NCI-H2107 treated with DMSO at 0.1 percent for 48 hours (cell line): ENCODE measurements at regions not wholly inside any gene's neighbourhood (a gene's known extent, or its start where the extent isn't known, plus 50 kb on each side); places are given as distances from the start of the nearest gene placed in this dataset.

ENCODE experiments used
- DNase-seq: peaks from one replicate; lab custom pipeline; 2025; ENCODE audit not compliant: unreplicated experiment; lab: John Stamatoyannopoulos, UW

DNA sequence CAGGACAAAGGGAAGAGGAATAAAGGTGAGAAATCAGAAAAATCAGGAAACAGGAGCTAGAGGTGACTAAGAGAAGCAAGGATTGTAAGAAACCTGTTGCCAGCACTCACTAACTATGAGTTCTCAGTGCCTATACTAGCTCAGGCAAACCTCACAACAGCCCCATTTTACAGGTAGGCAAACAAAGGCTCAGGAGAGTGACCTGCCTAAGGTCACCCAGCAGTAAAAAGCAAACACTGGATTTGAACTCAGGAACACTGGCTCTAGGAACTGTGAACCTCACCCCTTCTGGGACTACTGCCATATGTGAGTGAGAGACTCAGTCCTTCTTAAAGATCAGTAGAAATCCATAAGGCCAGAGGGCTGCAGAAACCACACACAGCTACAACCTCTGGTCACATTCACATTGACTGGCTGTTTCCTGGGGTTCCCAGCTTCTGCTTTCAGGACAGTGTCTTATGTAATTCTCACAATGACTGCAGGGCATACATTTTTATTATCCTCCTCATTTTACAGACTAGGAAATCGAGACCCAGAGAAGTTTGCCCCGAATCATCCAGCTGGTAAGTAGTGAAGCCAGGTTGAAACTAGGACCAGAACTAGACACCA lies 80.7 kb upstream of the MAFB start:
- no peak for DNase-seq

DNA sequence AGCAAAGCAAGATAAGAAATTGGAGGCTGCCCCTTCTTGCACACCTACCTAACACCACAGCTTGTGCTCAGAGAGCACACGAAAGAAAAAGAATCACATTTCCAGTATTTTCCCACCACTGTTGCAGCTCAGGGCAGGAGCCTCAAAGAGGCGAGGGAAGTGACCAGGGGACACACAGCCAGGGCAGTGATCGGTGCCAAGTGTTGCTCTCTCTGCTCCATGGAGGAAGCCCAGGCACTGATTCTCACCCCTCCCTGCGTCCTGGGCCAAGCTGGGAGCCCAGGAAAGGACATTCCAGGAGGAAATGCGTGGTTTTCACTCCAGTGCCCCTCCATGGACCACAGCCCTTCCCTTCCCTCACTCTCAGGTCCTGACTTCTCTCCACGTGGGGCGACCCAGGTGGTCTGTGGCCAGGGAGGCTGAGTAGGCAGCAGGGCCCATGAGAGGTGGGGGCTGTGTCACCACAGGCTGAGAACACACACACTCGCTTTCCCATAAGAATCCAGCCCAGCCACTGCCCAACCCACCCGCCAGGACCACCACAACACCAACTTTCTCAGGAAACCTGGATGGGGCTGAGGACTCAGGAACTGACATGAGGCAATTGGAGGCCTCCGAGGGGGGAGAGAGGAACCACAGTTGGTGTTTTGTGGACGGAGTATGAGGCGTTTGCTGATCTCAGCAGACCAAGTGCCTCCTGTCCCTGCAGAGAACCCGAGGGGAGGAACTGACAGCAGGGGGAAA lies 81.7 kb upstream of the MAFB start:
- no peak for DNase-seq

DNA sequence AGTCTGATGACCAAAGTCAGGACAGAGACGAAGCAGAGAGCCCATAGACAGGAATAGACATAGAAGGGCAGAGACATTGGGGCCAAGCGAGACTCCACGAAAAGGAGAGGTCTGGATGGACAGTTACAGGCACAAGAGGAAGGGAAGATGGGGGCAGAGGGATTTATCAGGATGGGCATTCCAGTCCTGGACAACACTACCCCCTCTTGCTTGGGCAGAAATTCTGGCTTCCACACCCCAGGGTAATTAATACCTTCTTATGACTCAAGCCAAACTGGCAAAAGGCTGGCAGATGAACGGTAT lies 82.2 kb upstream of the MAFB start:
- DNase-seq, result no peak

DNA sequence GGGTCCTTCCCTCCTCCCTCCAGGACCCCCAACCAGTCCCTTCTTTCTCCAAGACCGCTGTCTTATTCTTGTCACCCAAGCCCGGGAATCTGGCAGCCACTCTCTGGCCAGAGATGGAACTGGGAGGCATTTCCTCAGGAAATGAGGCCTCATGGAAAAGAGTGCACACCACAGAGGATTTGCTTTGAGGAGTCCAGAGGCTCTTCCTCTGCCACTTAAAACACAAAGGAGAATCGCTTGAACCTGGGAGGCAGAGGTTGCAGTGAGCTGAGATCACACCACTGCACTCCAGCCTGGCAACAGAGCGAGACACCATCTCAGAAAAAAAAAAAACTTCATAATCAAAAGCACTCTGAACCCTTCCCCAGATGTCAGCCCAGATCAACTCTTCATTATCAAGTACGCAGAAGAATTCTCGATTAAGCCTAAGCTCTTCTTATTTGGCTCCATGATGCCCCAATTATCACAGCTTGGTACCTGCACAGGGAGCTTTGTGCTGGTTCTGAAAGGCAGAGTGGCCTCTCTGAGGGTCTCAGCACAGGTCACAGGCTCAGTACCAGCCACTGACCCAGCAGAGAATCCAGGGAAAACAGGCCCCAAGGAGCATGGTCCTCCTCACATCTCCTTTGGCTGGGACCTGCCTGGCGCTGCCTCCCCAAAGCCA lies 82.9 kb upstream of the MAFB start:
- no peak for DNase-seq

DNA sequence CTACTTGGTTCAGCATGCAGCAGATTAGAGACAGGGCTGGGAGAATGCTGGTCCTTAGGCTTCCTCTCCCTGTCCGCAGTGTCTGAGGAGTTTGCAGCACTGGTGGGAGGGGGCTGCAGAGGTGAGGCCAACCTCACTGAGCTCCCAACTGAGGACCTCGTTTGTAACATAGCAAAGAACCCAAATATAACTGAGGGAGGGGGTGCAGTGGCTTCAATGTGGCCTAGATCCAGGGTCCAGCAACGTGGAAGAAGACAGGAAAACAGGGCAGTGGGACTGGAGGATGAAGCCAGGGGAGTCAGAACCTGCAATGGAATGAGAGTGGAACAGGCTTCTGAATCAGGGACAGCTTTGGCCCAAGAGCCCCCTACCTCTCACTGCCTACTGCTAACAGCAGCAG lies 84.3 kb upstream of the MAFB start:
- DNase-seq, result no peak

DNA sequence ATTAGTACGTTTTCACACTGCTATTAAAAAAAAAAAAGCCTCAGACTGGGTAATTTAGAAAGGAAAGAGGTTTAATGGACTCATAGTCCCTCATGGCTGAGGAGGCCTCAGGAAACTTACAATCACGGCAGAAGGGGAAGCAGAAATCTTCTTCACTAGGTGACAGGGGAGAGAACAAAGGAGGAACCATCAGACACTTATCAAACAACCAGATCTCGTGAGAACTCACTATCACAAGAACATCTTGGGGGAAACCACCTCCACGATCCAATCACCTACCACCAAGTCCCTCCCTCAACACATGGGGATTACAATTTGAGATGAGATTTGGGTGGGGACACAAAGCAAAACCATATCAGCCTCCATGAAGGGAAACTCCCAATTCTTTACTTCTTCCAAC lies 85.2 kb upstream of the MAFB start:
- DNase-seq, result no peak

DNA sequence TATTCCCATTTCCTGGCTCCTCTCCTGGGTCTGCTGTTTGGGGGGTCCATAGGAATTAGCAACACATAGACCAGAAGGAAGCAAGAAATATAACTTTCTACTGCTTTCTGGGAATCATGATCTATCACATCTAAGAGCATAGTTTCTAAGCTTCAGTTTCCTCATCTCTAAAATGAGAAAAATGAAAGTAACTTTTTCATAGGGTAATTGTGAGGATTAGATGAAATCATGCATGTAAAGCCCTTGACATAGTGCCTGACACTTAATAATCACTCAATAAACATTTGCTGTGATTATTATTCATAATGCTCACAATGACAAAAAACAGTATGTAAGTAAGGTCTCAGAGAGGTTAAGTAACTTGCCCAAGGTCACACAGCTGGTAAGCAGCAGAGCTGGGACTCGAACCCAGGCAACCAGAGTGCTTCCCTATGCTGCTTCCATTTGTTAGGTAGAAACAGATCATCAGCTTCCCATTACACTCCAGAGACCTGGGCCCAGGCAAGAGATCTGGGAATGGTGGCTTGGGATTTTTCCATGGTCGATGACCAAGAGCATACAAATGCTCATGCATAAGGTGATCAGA lies 86.6 kb upstream of the MAFB start:
- DNase-seq, result no peak

DNA sequence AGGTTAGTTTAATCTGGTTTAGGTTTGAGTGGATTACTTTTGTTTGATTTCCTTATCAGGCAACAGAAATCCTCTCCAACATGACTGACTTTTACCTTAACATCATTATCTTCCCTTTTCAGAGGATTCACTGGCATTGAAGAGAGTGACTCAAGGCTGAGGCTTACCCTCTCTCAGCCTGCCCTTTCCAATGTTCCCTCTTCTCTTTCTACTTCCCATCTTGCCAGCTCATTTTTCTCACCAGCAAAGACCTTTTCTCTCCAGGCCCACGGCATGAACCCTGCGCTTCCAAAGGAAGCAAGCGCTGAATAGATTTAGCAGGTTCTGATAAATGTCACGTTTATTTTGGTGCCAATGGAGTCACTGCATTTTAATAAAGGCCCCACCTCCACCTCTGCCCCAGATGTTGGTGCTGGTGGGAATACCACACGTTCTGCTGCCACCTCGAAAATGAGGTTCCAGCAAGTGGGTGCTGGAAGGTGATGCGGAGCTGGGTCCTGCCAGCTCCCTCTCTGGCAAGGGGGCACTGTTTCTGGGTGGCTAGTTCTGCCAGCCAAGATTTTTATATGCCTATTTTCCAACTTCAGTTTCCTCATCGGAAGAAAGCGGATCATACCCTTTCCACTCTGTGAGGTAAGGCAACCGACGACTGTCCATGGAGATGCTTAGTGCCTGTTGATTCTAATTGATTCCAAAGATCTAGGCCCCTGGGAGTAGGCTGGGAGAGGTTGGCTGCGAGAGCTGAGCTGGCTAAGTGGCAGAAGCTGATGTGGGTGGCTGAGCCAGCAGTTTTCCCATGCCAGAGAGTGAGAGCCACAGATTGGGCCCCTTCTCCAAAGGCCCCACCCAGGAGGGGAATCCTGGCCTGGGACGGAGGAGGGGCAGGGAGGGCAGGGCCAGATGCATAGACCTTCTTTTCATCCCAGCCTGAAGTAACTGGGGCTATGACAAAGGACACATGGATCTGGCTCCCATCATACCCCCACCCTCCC lies 87.7 kb upstream of the MAFB start:
- no peak for DNase-seq

DNA sequence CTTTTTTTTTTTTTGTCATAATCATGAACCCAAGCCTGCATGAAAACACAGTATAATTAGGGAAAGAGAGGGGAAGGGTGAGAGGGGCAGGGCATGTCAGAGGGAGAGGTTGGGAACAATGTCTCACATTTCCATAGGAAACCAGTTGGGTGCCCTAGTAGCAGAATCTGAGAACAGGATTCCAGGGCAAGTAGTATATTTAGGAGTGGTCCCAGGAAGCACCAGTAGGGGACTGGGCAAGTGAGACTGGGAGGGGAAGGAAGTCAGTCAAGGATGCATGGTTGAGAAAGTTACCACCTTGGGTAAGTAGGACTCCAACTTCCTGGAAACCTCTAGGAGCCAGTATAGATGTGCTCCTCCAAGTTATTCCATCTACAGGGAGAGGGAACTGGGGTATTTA lies 88.6 kb upstream of the MAFB start:
- DNase-seq, result no peak

DNA sequence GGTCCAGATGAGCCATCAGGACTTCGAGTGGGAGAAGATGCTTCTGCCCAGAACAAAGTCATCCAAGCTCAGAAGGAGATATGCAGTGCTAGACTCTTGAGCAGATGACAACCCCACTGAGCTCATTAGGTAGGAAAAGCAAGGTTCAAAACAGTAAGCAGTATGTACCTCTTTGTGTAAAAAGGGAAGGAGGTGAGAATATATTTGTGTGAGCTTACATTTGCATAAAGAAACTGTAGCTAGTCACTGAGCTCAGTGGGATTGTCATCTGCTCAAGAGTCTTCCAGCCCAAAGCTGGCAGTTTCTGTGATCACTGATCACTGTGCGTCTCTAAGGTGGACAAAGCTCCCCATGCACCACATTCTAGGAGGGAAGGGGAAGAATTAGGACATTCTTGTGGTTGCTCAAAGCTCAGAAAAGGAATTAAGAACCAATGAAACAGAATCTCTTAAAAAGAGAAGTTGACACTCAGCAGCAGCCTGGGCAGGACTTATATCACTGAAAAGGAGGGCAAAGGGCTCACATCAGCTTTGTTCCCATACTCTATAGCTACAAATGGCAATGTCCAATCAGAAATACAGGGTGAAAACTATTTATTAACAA lies 90.0 kb upstream of the MAFB start:
- no peak for DNase-seq

DNA sequence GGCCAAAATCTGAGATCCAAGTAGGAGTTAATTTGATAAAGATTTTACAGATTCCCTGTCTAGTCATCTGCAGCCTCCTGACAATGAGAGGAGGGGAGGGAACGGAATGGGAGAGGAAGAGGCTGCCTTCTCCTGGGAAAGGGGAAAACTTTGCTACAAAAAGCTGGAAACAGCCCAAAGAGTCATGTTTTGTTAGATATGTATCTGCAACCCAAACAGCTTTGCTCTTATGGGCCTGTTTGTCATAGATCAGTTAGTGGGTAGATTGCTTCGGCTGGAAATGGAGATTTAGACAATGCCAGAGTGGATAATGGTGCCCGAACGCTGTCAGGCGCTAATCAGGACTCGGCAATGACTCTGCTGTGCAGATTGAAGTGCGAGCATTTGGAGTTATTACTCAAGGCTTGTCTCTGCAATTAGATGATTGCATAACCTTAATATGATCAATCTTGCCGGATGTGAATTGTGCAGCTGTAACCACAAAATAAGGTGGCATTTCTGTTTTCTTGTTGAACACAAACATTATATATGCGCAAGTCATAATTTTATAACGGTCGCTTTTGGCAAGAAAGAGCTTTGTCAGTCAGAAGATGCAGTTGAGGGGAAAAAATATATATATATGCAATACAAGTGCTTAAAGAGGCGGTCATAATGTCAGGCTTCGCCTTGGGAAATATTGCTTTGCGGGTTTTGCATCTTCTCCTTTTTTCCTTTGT lies 92.4 kb upstream of the MAFB start:
- no peak for DNase-seq

DNA sequence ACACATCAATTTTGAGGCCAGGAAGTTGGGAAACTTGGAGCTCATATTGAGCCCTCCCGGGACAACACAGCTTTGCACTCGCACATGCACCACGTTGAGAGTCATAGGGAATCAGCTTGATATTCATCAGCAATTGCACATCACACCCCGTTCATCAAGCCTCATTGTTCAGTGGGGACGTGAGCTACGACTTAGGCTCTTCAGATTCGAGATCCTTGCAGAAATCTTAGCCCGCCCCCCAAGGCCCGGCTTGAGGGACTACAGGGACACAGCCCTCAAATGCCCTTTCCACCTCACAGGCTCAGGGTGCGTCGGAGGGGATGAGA lies 93.0 kb upstream of the MAFB start:
- no peak for DNase-seq

DNA sequence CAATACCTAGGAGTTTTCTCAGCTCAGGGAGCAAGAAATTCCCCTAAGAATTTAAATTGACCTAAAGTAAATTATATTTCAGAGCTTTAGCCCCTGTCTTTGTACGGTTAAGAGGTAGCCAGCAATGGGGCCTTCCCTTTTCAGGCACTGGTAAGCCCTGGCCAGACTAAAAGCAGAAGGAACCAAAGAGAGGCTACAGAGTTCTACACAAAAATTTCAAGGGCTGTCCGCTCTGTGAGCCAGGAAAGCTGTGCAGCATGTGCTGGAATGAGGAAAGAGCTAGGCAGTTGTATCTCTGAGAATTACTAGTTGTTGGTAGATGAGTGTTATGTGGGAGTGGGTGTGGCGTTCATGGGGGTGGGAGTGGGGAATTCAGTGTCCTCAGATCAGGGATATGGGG lies 96.3 kb upstream of the MAFB start:
- DNase-seq, result no peak

DNA sequence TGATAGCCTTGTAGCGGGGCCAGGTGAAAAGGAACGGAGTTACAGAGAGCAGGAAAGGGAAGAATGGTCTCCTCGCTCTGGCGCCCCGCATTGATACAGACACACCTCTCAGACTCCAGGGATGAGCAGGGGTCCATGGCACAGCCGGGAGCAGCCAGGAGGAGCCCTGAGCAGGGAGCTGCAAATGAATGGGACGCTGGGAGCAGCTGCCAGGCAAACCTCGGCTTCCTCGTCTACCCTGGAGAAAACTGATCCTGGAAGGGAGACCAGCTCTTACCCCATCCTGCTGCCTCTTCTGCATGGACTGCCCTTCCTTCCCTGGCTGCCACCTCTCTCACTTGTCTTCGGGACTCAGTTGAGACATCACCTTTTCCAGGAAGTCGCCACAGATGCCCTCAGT lies 97.3 kb upstream of the MAFB start:
- no peak for DNase-seq

DNA sequence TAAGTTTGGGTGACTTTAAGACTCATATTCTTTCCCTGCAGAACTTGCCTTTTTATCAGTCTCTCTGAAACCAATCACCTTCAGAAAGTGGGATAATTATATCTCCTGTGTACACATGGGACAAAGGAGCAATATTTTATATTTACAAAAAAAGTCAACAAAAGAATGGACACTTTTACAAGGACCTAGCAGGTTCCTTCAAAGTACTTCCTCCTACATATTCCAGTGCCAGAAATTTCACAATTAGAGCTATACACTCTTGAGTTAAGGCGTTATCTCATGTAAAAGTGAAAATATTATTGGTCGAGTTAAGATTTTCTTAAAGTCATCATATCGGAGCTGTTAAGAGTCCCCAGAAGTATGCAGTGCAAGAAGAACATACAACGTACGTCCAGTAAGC lies 98.9 kb upstream of the MAFB start:
- DNase-seq, result no peak

DNA sequence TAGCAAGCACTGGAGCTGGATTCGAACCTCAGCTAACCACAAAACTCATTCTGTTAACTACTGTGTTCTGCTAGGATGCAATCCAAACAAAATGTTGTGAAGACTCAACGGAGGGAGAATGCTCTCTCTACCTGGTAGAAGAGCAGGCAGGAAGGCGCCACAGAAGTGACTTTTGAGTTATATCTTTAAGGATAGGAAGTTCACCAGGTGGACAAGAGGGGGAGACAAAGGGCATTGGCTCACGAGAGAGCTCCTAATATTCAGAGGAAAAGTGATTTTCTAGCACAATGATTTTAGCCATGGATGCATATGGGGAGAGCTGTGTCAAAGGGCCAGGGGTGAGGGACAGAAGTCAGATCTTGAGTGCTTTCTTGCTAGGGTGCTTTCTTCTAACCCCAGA lies 108.4 kb upstream of the MAFB start:
- no peak for DNase-seq

DNA sequence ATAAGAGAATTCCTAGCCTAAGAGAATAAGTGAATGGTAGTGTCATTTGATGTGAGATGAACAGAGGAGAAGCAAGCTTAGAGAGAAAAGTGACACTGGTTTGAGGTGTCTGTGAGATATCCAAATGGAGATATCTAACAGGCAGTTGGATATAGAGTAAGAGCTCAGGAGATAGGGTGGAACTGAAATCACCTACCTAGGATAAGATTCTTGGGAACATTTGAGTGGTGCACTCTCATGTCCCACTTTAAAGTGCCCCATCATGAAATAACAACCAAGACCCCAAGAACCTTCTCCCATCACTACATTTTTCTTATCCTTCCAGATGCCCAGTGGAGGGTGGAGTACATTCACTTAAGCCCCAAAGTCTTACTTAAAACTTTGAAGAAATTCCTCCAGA lies 109.0 kb upstream of the MAFB start:
- no peak for DNase-seq

DNA sequence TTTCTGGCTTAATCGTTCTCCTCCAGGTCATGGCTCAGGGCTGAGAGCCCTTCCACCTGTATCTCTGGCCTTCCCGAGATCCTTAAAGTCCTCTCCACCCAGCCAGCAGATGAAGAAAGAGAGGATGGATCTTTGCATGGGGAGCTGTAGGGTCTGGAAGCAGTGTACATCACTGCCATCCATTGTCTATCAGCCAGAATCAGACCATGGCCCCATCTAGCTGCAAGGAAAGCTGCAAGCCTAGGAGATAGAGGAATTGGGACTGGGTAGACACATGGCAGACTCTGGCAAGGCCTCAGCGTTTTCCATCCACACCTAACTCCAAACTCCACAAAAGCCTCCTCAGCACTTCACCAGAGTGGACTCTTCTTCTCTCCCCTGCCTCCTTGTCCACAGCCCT lies 113.8 kb upstream of the MAFB start:
- DNase-seq, result no peak

DNA sequence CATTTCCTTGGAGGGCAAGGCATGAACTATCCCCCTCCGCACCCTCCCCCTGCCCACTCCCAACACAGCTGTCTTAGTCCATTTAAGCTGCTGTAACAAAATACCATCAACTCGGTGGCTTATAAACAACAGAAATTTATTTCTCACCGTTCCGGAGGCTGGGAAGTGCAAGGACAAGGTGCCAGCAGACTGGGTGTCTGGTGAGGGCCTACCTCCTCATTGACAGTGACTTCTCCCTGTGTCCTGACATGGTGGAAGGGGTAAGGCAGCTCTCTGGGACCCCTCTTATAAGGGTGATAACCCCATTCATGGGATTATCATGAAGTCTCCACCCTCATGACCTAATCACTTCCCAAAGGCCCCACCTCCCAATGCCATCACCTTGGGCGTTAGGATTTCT lies 114.3 kb upstream of the MAFB start:
- no peak for DNase-seq

DNA sequence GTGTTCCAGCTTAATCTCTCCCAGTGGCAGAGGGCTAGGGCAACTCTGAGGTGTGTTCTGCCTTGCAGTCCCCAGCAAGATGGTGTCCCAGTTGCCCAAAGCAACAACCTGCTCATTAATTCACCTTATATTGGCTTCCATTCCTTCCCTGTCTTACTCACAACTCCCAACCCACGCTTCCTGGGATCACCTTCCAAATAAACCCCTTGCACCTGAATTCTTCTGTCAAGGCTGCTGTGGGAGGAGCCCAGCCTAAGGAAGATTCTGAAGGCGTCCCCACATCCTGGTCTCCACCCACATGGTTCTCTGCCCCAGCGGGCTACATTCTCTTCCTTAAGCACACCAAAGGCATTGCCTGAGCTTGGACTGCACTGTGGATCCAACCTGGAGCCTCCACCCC lies 116.6 kb upstream of the MAFB start:
- no peak for DNase-seq
